ENCODE measurements at regions not wholly inside any gene's neighbourhood (a gene's known extent, or its start where the extent isn't known, plus 50 kb on each side); places are given as distances from the start of the nearest gene placed in this dataset.

GRCh38 chrX:138769918-138770317, 58.4 kb upstream of the FGF13 start:
- no peak for ATAC-seq
- Histone ChIP-seq H4K20me1 (ENCODE audit: insufficient read depth, low read length) (no peaks in the 10 kb centered on the region), H3K9ac (ENCODE audit: insufficient read depth, low read depth, low read length) (no peak overlapping the region), H3K79me2 (ENCODE audit: insufficient read depth, low read length) (no peaks in the 10 kb centered on the region), H3K9me3 (ENCODE audit: low read length) (no peaks in the 10 kb centered on the region), H2AFZ (ENCODE audit: low read length) (no peak overlapping the region), H3K27ac (ENCODE audit: extremely low read length, insufficient read depth, low read length) (no peak overlapping the region), H3K4me3 (replicated peaks in 1 of 3; ENCODE audit: insufficient read depth in 1 of 3, low read depth in 2 of 3, low read length in 3 of 3) (no peak overlapping the region), H3K27me3 (ENCODE audit: control insufficient read depth in 1 of 2, insufficient read depth in 2 of 2, low read length in 2 of 2) (no peaks in the 10 kb centered on the region), H3K4me2 (ENCODE audit: low read depth, low read length) (no peak overlapping the region), H3K4me1 (ENCODE audit: insufficient read depth, low read length) (no peaks in the 10 kb centered on the region), H3K36me3 (replicated peaks in 1 of 2; ENCODE audit: control insufficient read depth in 1 of 2, insufficient read depth in 2 of 2, low read length in 2 of 2) (no peaks in the 10 kb centered on the region)
- BruUV-seq (replicated peaks) = no TSS peak
- TF ChIP-seq FOXK2 (IDR thresholded peaks at IDR 0.05) = no peak
- no peak for TF ChIP-seq HMG20A (CRISPR knock-in tag; IDR thresholded peaks at IDR 0.05; ENCODE audit: borderline replicate concordance)
- TF ChIP-seq, protein P1, sequence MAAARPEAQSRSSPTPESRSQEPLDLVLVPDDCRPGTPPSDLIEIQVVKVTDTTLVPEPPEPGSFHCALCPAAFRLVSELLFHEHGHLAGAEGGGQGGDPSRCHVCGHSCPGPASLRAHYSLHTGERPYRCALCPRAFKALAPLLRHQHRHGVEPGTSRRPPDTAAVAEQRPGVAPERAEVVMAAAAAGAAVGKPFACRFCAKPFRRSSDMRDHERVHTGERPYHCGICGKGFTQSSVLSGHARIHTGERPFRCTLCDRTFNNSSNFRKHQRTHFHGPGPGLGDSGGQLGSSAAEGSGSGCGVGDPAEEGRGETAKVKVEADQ (CRISPR knock-in tag; IDR thresholded peaks at IDR 0.05; ENCODE audit: borderline replicate concordance) = no peak
- no peak for TF ChIP-seq ZSCAN12 (CRISPR knock-in tag; IDR thresholded peaks at IDR 0.05)
- no peak for TF ChIP-seq MLXIP (CRISPR knock-in tag; IDR thresholded peaks at IDR 0.05; ENCODE audit: borderline replicate concordance)
- TF ChIP-seq ZNF124 (CRISPR knock-in tag; IDR thresholded peaks at IDR 0.05) = no peak
- TF ChIP-seq ZFP37 (CRISPR knock-in tag; IDR thresholded peaks at IDR 0.05; ENCODE audit: borderline replicate concordance) = no peak
- in situ Hi-C loops (cut with HindIII; ENCODE audit: extremely low pct_ligation_motif_present, low pct_unique_long_range_greater_than_20kb) (loop anchor here (10.0 kb wide), 1 partner anchor 785 kb away; no protein-coding TSS in a partner anchor), intact Hi-C loops (cut with micrococcal nuclease; ENCODE audit: unreplicated experiment) (no loop called here)
- 4% methylated on average over 2 of the region's 2 CpGs for WGBS (ENCODE audit: low lambda C conversion rate)
- ChIA-PET CTCF (ENCODE audit: low intra/inter-chr PET ratio, low total read pairs) (no interaction called here), POLR2A (no interaction called here)
- no peak for FAIRE-seq
- DNase-seq (ENCODE audit: low spot score) = no peak

Data from HepG2 (cell line).